SK-N-SH treated with all-trans-retinoic acid at 6 μM for 48 hours (cell line): ENCODE measurements at regions not wholly inside any gene's neighbourhood (a gene's known extent, or its start where the extent isn't known, plus 50 kb on each side); places are given as distances from the start of the nearest gene placed in this dataset.
A peak's percentile ranks its signal among the peaks of the same experiment; 100 is the strongest.

ENCODE experiments used
- ATAC-seq: fragments of 200-7000 bp; cut with Tn5 transposase; 3 replicates; pipeline ENCODE4 v1.9.1; 2020; ENCODE audit warnings: mild to moderate bottlenecking, moderate library complexity
- ARNTL ChIP-seq: fragments of 450-650 bp; formaldehyde crosslinking; IDR thresholded peaks from 2 replicates; pipeline ENCODE4 v1.5.0; 2020; ENCODE audit warnings: low read depth, mild to moderate bottlenecking, moderate library complexity, borderline replicate concordance
- BACH2 ChIP-seq: fragments of 250-450 bp; sonication (Bioruptor Pico); IDR thresholded peaks from 2 replicates; pipeline ENCODE4 v1.9.0; 2021; ENCODE audit warnings: mild to moderate bottlenecking, borderline replicate concordance
- CSDC2 ChIP-seq: fragments of 250-450 bp; sonication (Bioruptor Pico); IDR thresholded peaks from 2 replicates; pipeline ENCODE4 v1.5.0; 2020; ENCODE audit warnings: mild to moderate bottlenecking, moderate library complexity
- GLIS3 ChIP-seq: fragments of 250-450 bp; sonication (Bioruptor Pico); IDR thresholded peaks from 2 replicates; pipeline ENCODE4 v1.5.0; 2020; ENCODE audit warnings: mild to moderate bottlenecking, moderate library complexity
- ISL1 ChIP-seq: fragments of 250-450 bp; sonication (Bioruptor Pico); IDR thresholded peaks from 2 replicates; pipeline ENCODE4 v2.1.2; 2022; ENCODE audit warnings: mild to moderate bottlenecking, moderate library complexity
- OSR1 ChIP-seq: fragments of 250-450 bp; sonication (Bioruptor Pico); IDR thresholded peaks from 2 replicates; pipeline ENCODE4 v1.8.0; 2022; ENCODE audit warnings: moderate library complexity, mild to moderate bottlenecking, inconsistent platforms
- PPARA ChIP-seq: fragments of 250-450 bp; sonication (Bioruptor Pico); IDR thresholded peaks from 2 replicates; pipeline ENCODE4 v1.5.0; 2020; ENCODE audit warnings: mild to moderate bottlenecking, borderline replicate concordance
- RARB ChIP-seq: fragments of 250-450 bp; sonication (Bioruptor Pico); IDR thresholded peaks from 2 replicates; pipeline ENCODE4 v1.8.0; 2021; ENCODE audit warnings: mild to moderate bottlenecking, moderate library complexity
- SNAI2 ChIP-seq: fragments of 250-450 bp; sonication (Bioruptor Pico); IDR thresholded peaks from 2 replicates; pipeline ENCODE4 v1.5.0; 2020; ENCODE audit warnings: mild to moderate bottlenecking, moderate library complexity
- TCF4 ChIP-seq: fragments of 250-450 bp; sonication (Bioruptor Pico); IDR thresholded peaks from 2 replicates; pipeline ENCODE4 v1.8.0; 2021; ENCODE audit warnings: mild to moderate bottlenecking, moderate library complexity, borderline replicate concordance
- TOX ChIP-seq: fragments of 250-450 bp; sonication (Bioruptor Pico); IDR thresholded peaks from 2 replicates; pipeline ENCODE4 v1.8.0; 2021; ENCODE audit warnings: mild to moderate bottlenecking, moderate library complexity, borderline replicate concordance
- ZC3H10 ChIP-seq: fragments of 250-450 bp; sonication (Bioruptor Pico); IDR thresholded peaks from 2 replicates; pipeline ENCODE4 v1.5.1; 2021; ENCODE audit warnings: mild to moderate bottlenecking, moderate library complexity
- ZFP3 ChIP-seq: fragments of 250-450 bp; sonication (Bioruptor Pico); IDR thresholded peaks from 2 replicates; pipeline ENCODE4 v1.5.0; 2020; ENCODE audit warnings: mild to moderate bottlenecking, moderate library complexity
- ZFP30 ChIP-seq: fragments of 450-650 bp; formaldehyde crosslinking; IDR thresholded peaks from 2 replicates; pipeline ENCODE4 v1.5.0; 2022; ENCODE audit warnings: mild to moderate bottlenecking, moderate library complexity
- ZNF8 ChIP-seq: fragments of 450-650 bp; formaldehyde crosslinking; IDR thresholded peaks from 2 replicates; pipeline ENCODE4 v1.5.0; 2020; ENCODE audit warnings: mild to moderate bottlenecking, moderate library complexity
- TF ChIP-seq, protein P1 (sequence below): fragments of 250-450 bp; sonication (Bioruptor Pico); IDR thresholded peaks from 2 replicates; pipeline ENCODE4 v1.8.0; 2020; ENCODE audit warnings: mild to moderate bottlenecking, moderate library complexity, borderline replicate concordance
- TF ChIP-seq, protein P2 (sequence below): fragments of 250-450 bp; sonication (Bioruptor Pico); IDR thresholded peaks from 2 replicates; pipeline ENCODE4 v1.8.0; 2021; ENCODE audit warnings: low read depth, mild to moderate bottlenecking, moderate library complexity, borderline replicate concordance
- TF ChIP-seq, protein P3 (sequence below): fragments of 250-450 bp; sonication (Bioruptor Pico); IDR thresholded peaks from 2 replicates; pipeline ENCODE4 v1.5.0; 2020; ENCODE audit warnings: mild to moderate bottlenecking, moderate library complexity
- TF ChIP-seq, protein P4 (sequence below): fragments of 250-450 bp; sonication (Bioruptor Pico); IDR thresholded peaks from 2 replicates; pipeline ENCODE4 v1.5.1; 2021; ENCODE audit warnings: mild to moderate bottlenecking, moderate library complexity

DNA sequence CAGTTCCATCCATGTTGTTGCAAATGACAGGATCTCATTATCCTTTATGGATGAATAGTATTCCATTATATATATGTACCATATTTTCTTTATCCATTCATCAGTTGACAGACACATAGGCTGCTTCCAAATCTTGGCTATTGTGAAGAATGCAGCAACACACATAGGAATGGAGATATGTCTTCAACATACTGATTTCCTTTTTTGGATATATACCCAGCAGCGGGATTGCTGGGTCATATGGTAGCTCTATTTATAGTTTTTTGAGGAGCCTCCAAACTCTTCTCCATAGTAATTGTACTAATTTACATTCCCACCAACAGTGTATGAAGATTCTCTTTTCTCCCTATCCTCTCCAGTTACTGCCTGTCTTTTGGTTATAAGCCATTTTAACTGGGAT, 383.9 kb upstream of the CHORDC1 start:
- TF ChIP-seq TCF4: no peak
- TF ChIP-seq OSR1 (CRISPR knock-in tag): no peak
- TF ChIP-seq, protein P1, sequence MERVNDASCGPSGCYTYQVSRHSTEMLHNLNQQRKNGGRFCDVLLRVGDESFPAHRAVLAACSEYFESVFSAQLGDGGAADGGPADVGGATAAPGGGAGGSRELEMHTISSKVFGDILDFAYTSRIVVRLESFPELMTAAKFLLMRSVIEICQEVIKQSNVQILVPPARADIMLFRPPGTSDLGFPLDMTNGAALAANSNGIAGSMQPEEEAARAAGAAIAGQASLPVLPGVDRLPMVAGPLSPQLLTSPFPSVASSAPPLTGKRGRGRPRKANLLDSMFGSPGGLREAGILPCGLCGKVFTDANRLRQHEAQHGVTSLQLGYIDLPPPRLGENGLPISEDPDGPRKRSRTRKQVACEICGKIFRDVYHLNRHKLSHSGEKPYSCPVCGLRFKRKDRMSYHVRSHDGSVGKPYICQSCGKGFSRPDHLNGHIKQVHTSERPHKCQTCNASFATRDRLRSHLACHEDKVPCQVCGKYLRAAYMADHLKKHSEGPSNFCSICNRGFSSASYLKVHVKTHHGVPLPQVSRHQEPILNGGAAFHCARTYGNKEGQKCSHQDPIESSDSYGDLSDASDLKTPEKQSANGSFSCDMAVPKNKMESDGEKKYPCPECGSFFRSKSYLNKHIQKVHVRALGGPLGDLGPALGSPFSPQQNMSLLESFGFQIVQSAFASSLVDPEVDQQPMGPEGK: no peak
- TF ChIP-seq, protein P2, sequence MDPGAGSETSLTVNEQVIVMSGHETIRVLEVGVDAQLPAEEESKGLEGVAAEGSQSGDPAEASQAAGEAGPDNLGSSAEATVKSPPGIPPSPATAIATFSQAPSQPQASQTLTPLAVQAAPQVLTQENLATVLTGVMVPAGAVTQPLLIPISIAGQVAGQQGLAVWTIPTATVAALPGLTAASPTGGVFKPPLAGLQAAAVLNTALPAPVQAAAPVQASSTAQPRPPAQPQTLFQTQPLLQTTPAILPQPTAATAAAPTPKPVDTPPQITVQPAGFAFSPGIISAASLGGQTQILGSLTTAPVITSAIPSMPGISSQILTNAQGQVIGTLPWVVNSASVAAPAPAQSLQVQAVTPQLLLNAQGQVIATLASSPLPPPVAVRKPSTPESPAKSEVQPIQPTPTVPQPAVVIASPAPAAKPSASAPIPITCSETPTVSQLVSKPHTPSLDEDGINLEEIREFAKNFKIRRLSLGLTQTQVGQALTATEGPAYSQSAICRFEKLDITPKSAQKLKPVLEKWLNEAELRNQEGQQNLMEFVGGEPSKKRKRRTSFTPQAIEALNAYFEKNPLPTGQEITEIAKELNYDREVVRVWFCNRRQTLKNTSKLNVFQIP (CRISPR knock-in tag): no peak
- TF ChIP-seq ZFP30 (CRISPR knock-in tag): no peak
- no peak for TF ChIP-seq ZFP3 (CRISPR knock-in tag)
- TF ChIP-seq, protein P3, sequence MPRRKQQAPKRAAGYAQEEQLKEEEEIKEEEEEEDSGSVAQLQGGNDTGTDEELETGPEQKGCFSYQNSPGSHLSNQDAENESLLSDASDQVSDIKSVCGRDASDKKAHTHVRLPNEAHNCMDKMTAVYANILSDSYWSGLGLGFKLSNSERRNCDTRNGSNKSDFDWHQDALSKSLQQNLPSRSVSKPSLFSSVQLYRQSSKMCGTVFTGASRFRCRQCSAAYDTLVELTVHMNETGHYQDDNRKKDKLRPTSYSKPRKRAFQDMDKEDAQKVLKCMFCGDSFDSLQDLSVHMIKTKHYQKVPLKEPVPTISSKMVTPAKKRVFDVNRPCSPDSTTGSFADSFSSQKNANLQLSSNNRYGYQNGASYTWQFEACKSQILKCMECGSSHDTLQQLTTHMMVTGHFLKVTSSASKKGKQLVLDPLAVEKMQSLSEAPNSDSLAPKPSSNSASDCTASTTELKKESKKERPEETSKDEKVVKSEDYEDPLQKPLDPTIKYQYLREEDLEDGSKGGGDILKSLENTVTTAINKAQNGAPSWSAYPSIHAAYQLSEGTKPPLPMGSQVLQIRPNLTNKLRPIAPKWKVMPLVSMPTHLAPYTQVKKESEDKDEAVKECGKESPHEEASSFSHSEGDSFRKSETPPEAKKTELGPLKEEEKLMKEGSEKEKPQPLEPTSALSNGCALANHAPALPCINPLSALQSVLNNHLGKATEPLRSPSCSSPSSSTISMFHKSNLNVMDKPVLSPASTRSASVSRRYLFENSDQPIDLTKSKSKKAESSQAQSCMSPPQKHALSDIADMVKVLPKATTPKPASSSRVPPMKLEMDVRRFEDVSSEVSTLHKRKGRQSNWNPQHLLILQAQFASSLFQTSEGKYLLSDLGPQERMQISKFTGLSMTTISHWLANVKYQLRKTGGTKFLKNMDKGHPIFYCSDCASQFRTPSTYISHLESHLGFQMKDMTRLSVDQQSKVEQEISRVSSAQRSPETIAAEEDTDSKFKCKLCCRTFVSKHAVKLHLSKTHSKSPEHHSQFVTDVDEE: no peak
- peak; percentile 62 for TF ChIP-seq ZNF8 (CRISPR knock-in tag)
- no peak for ATAC-seq

DNA sequence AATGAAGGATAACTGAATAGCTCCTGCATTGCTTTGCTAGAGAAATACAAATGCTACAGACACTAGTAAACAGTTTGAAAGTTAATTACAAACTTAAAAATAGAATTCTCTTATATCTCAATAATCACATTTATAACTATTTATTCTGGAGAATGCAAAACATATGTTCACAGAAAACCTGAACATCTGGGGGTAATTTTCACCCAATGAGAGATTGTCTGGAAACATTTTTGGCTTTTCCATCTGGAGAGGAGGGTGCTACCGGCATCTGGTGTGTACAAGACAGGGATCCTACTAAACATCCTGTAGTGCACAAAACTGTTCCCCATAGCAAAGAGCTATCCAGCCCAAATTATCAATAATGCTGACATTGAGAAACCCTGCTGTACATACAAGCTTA, 378.4 kb upstream of the CHORDC1 start:
- no peak for TF ChIP-seq ZC3H10
- no peak for TF ChIP-seq ARNTL (CRISPR knock-in tag)
- peak; percentile 85 for TF ChIP-seq TCF4
- TF ChIP-seq BACH2 (CRISPR knock-in tag): no peak
- no peak for ATAC-seq

DNA sequence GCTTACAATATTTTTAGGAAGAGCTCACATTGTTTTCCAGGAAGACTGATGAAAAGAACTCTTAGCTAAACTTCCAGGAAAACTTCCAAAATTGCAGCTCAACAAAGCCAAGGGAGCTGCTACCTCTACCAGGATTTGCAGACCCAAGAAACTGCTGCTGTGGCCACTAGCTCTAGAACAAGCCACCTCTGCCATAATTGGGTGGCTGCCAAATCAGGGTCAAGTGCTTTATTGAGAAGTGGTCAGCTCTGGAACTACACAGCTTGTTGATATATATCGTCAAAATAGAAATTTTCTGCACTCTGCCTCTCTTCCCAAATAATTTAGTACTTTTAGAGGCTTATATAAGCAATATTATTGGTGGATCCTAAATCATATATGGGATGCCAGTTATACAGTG, 371.8 kb upstream of the CHORDC1 start:
- ATAC-seq: no peak
- TF ChIP-seq ZC3H10 (no peak), ZFP3 (CRISPR knock-in tag) (no peak)

DNA sequence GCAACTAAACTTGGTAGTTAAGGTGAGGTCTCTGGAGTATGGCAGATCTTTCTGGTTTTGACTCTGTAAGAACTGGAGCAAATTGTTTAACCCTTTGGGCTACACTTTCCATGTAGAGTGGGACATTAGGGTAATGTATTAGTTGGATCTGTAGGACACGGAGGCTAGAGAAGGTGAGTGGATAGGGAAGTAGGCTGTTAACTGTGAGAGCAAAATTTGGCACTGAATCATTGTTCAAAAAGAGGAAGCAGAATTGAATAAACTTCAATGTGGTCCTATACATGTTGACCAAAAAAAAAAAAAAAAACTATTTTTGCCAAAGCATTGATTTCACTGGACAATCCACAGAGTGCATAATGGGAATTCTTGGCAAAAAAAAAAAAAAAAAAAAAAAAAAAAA, 370.2 kb upstream of the CHORDC1 start:
- ATAC-seq: no peak
- TF ChIP-seq TCF4 (no peak), ISL1 (CRISPR knock-in tag) (no peak), OSR1 (CRISPR knock-in tag) (no peak), PPARA (CRISPR knock-in tag) (no peak), SNAI2 (no peak), ZC3H10 (no peak), GLIS3 (CRISPR knock-in tag) (no peak), RARB (no peak), CSDC2 (CRISPR knock-in tag) (no peak), BACH2 (CRISPR knock-in tag) (no peak)
- TF ChIP-seq, protein P1: no peak

DNA sequence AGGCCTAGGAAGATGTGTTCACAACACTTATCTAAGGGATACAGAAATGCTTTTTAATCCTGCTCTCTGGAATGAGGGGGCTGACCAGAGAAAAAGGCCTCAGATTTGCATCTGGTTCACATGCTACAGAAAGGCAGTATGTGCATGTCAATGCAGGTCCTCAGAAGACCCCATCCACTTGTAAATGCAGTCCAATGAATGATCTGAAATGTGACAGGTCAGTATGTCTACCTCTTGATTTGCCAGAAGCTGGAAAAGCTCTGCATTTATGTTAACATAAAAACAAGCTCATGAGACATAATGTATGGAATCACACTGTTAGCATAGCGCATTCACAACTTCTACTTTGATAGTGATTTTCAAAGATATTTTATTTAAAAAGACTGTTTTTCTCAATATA, 367.4 kb upstream of the CHORDC1 start:
- ATAC-seq: no peak
- TF ChIP-seq, protein P1: no peak
- TF ChIP-seq TOX (CRISPR knock-in tag): no peak
- TF ChIP-seq ISL1 (CRISPR knock-in tag): no peak
- no peak for TF ChIP-seq ZNF8 (CRISPR knock-in tag)
- no peak for TF ChIP-seq ARNTL (CRISPR knock-in tag)
- TF ChIP-seq RARB: no peak
- TF ChIP-seq, protein P3: no peak
- TF ChIP-seq BACH2 (CRISPR knock-in tag): no peak
- TF ChIP-seq, protein P4, sequence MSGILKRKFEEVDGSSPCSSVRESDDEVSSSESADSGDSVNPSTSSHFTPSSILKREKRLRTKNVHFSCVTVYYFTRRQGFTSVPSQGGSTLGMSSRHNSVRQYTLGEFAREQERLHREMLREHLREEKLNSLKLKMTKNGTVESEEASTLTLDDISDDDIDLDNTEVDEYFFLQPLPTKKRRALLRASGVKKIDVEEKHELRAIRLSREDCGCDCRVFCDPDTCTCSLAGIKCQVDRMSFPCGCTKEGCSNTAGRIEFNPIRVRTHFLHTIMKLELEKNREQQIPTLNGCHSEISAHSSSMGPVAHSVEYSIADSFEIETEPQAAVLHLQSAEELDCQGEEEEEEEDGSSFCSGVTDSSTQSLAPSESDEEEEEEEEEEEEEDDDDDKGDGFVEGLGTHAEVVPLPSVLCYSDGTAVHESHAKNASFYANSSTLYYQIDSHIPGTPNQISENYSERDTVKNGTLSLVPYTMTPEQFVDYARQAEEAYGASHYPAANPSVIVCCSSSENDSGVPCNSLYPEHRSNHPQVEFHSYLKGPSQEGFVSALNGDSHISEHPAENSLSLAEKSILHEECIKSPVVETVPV (CRISPR knock-in tag): no peak
- no peak for TF ChIP-seq GLIS3 (CRISPR knock-in tag)
